Aorta (tissue), 5 donors: ENCODE measurements at regions not wholly inside any gene's neighbourhood (a gene's known extent, or its start where the extent isn't known, plus 50 kb on each side); places are given as distances from the start of the nearest gene placed in this dataset.
"Not testable (repeated sequence)": the region's sequence is repeated elsewhere in the genome, so short reads cannot be mapped to it uniquely, and the experiment has no call there.

Source experiments
- ATAC-seq: fragments of 200-7000 bp; cut with Tn5 transposase; one replicate; pipeline ENCODE4 v1.9.1; 2022; ENCODE audit warnings: moderate library complexity; ENCODE audit not compliant: low FRiP score
- DNase-seq, 2 donors: peaks; one replicate each; pipeline ENCODE4 v3.0.0-alpha.2; 2020
- H3K27ac ChIP-seq, 2 donors: one replicate each; pipeline ENCODE4 v1.5.1; 2013; ENCODE audit warnings: low read length in 2 of 2, mild to moderate bottlenecking in 2 of 2, moderate library complexity in 2 of 2, control low read depth in 1 of 2, inconsistent platforms in 1 of 2, low read depth in 1 of 2
- H3K27me3 ChIP-seq, 2 donors: one replicate each; pipeline ENCODE4 v1.6.1; 2013; ENCODE audit warnings: control low read depth in 1 of 2, low read length in 1 of 2, mild to moderate bottlenecking in 1 of 2, moderate library complexity in 1 of 2; ENCODE audit not compliant: insufficient read depth in 2 of 2, control insufficient read depth in 1 of 2
- H3K36me3 ChIP-seq, 2 donors: one replicate each; pipeline ENCODE4 v1.6.1; 2013; ENCODE audit warnings: control low read depth in 1 of 2, low read length in 1 of 2, mild to moderate bottlenecking in 1 of 2; ENCODE audit not compliant: insufficient read depth in 2 of 2, control insufficient read depth in 1 of 2
- H3K4me1 ChIP-seq, 2 donors: one replicate each; pipeline ENCODE4 v1.6.1; 2013; ENCODE audit warnings: low read length in 2 of 2, control low read depth in 1 of 2, mild to moderate bottlenecking in 1 of 2, moderate library complexity in 1 of 2; ENCODE audit not compliant: insufficient read depth in 2 of 2, control insufficient read depth in 1 of 2
- H3K4me3 ChIP-seq, 2 donors: one replicate each; pipeline ENCODE4 v1.5.1; 2013; ENCODE audit warnings: low read length in 2 of 2, control low read depth in 1 of 2, mild to moderate bottlenecking in 1 of 2
- H3K9me3 ChIP-seq: one replicate; pipeline ENCODE4 v1.6.1; 2013; ENCODE audit warnings: mild to moderate bottlenecking, low read length; ENCODE audit not compliant: control insufficient read depth
- WGBS, 2 donors: extraction: QIAGEN DNeasy Blood & Tissue Kit; methylation state at CpG; one replicate each; pipeline ENCODE4 v1.1.7; 2013; 5-methylcytosine and 5-hydroxymethylcytosine counted together
- intact Hi-C, 2 donors: fragments of 100-400 bp; cut with DNase I; formaldehyde crosslinking; loops; one replicate each; pipeline versions ENCODE4 v1.14.2 to v1.15.0; 2022
- donor health status: healthy with polysubstance abuse.
- donor health status: Bipolar disorder and iron deficiency.
- donor health status: DM: no; HTN: no; CAD: no.
- donor health status: DM: no; HTN: no; CAD: no.
- donor health status: DM: yes; HTN: yes; CAD: no.

DNA sequence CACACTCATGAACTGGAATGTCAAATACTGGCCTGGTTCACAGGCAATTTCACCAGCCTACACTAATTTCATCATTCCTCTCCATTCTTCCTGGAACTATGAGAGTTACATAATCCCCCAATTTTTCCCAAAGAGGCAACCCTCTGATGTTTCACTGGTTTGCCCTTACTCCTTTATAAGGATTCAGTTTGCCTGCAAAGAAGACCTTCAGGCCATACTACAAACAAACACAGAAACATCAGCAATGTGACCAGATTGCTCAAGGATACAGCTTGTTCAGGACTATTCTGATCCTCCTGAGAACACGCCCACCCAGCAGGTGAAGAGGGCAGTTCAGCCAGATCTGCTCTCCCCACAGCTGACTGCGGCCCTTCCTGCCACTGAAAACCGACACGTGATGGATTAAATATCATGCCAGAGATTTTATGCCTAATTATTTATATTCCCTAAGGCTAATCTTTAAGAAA, 215.5 kb downstream of the ETAA1 start:
- Histone ChIP-seq H3K36me3 (no peaks in the 10 kb centered on the region), H3K9me3 (no peaks in the 10 kb centered on the region), H3K27ac (no peak overlapping the region), H3K27me3 (no peaks in the 10 kb centered on the region), H3K4me3 (no peak overlapping the region), H3K4me1 (peaks cover 0 to 3% of the 10 kb centered on the region in 2 donors)
- WGBS, 2 donors, result 68 to 77% methylated on average over 4 of the region's 4 CpGs
- DNase-seq, result no peak
- ATAC-seq, result no peak
- intact Hi-C loops, result no loop called here

DNA sequence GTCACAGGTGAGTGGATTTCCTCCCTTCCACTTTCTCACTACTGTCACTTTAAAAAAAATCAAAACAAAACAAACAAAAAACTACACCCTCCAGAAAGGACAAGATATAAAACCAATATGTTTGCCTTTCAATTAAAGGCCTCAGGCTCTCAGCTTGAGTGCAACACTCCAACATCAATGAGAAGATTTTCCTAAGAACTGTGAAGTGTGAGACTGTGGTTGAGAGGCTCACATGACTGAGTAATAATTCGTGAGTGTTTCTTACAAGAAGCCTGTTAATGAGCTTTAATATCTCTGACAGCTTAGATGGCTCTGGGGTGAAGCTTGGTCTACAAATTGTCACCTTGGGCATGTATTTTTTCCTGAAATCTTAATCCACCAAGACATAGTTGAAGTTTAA, 216.1 kb downstream of the ETAA1 start:
- Histone ChIP-seq H3K4me1 (peaks cover 0 to 3% of the 10 kb centered on the region in 2 donors), H3K27me3 (no peaks in the 10 kb centered on the region), H3K4me3 (no peak overlapping the region), H3K36me3 (no peaks in the 10 kb centered on the region), H3K9me3 (no peaks in the 10 kb centered on the region), H3K27ac (no peak overlapping the region)
- WGBS, 2 donors, result 73 to 85% methylated on average over 1 of the region's 1 CpG
- intact Hi-C loops, result no loop called here
- DNase-seq, result no peak
- ATAC-seq, result no peak

GRCh38 chr2:67614454-67614853, 217.3 kb downstream of the ETAA1 start:
- no peaks in the 10 kb centered on the region for H3K27me3 ChIP-seq
- 82% methylated on average over 1 of the region's 1 CpG for WGBS, 2 donors
- H3K9me3 ChIP-seq, result no peaks in the 10 kb centered on the region
- DNase-seq (no peak), ATAC-seq (no peak)
- peaks cover 0 to 3% of the 10 kb centered on the region in 2 donors for H3K4me1 ChIP-seq
- intact Hi-C loops, result no loop called here
- no peak overlapping the region for H3K27ac ChIP-seq
- no peaks in the 10 kb centered on the region for H3K36me3 ChIP-seq
- H3K4me3 ChIP-seq, result no peak overlapping the region

- Histone ChIP-seq H3K4me3 (no peak overlapping the region), H3K27me3 (no peaks in the 10 kb centered on the region), H3K27ac (no peak overlapping the region), H3K36me3 (no peaks in the 10 kb centered on the region), H3K4me1 (peaks cover 0 to 3% of the 10 kb centered on the region in 2 donors), H3K9me3 (no peaks in the 10 kb centered on the region)
- DNase-seq (peak in 1 of 2 donors; percentile 37), ATAC-seq (peak; percentile 56)
- intact Hi-C loops, result no loop called here
- 7 to 18% methylated on average over 1 of the region's 1 CpG for WGBS, 2 donors
Observed at GRCh38 chr2:67616749-67617148, 219.6 kb downstream of the ETAA1 start.

DNA sequence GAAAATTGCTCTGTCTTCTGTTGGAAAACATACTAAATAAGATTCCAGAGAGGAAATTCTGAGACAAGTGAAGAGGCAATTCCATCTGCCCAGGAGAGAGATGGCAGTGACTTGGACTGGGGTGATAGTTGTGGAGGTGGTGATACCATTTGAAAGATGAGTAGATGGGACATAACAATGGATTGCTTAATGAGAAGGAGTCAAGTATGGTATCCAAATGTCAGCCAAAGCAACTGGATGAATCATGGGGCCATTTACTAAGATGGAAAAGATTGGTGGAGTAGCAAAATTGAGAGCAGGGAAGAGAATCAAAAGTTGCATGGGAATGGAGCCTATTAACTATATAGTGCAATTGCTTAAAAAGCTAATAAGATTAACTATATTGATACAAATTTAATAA, 222.1 kb downstream of the ETAA1 start:
- H3K27ac ChIP-seq, result no peak overlapping the region
- H3K27me3 ChIP-seq, result no peaks in the 10 kb centered on the region
- H3K4me3 ChIP-seq, result no peak overlapping the region
- ATAC-seq, result no peak
- no peaks in the 10 kb centered on the region for H3K36me3 ChIP-seq
- intact Hi-C loops, result no loop called here
- H3K4me1 ChIP-seq, result peaks cover 0 to 3% of the 10 kb centered on the region in 2 donors
- H3K9me3 ChIP-seq, result no peaks in the 10 kb centered on the region
- DNase-seq, result no peak

- 98 to 99% methylated on average over 2 of the region's 2 CpGs for WGBS, 2 donors
- intact Hi-C loops, H3K9me3 ChIP-seq, DNase-seq, H3K27ac ChIP-seq, H3K36me3 ChIP-seq, ATAC-seq, H3K4me3 ChIP-seq, H3K4me1 ChIP-seq, H3K27me3 ChIP-seq: not testable (repeated sequence)
Observed at GRCh38 chr2:67623741-67624140, 226.6 kb downstream of the ETAA1 start.

DNA sequence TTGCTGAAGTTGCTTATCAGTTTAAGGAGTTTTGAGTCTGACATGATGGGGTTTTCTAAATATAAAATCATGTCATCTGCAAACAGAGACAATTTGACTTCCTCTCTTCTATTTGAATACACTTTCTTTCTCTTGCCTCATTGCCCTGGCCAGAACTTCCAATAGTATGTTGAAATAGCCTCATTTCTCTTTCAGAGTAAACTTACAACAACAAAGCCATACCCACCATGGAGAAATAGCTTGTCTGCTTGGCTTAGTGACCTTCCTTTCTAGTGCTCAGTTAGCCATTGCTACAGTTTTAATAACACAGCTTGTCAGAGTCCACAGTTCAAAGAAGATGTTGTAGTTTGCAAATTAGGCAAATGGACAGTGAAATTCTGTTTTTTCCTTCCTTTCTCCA, 228.0 kb downstream of the ETAA1 start:
- intact Hi-C loops, result no loop called here
- no peaks in the 10 kb centered on the region for H3K36me3 ChIP-seq
- no peaks in the 10 kb centered on the region for H3K4me1 ChIP-seq
- H3K27me3 ChIP-seq, result no peaks in the 10 kb centered on the region
- no peak overlapping the region for H3K4me3 ChIP-seq
- H3K27ac ChIP-seq, result no peak overlapping the region
- H3K9me3 ChIP-seq, result no peaks in the 10 kb centered on the region
- DNase-seq (no peak), ATAC-seq (no peak)

DNA sequence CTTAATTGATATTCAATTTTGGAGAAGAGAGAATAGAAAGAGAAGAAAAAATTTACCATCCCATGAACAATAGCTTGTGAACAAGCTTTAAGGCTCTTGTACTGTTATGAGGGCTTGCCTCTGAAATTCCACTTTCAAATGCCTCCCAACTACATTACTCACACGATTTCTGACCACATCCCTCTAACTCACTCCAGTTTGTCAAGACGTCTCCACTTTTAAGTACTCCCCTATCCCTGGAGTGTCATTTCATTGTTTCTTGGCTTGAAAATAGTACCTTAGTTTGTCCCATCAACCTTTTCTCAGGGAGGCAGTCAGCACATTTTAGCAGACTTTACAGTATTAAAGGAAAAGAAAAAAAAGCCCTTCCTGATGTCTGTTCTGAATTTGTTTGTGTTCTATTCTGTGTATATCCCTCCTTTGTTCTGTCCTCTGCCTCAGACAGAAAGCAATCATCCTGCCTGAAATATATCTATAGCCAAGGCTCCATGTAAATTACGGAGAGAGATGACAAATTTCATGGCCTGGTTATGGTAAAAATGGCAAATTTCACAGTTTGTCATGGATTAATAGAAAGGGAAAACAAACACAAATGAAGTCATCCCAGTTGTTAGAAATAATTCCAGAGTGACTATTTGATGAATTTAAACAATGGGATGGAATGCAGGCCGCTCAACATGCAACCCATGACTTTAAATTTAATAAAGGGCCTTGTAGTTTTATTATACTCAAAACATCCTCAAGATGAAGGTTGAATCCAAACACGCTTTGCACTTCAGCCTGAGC, 228.8 kb downstream of the ETAA1 start:
- Histone ChIP-seq H3K27me3 (no peaks in the 10 kb centered on the region), H3K4me1 (no peaks in the 10 kb centered on the region), H3K4me3 (no peak overlapping the region), H3K27ac (no peak overlapping the region), H3K36me3 (no peaks in the 10 kb centered on the region), H3K9me3 (no peaks in the 10 kb centered on the region)
- ATAC-seq (no peak), DNase-seq (no peak)
- 81 to 83% methylated on average over 5 of the region's 5 CpGs for WGBS, 2 donors
- intact Hi-C loops, result no loop called here

DNA sequence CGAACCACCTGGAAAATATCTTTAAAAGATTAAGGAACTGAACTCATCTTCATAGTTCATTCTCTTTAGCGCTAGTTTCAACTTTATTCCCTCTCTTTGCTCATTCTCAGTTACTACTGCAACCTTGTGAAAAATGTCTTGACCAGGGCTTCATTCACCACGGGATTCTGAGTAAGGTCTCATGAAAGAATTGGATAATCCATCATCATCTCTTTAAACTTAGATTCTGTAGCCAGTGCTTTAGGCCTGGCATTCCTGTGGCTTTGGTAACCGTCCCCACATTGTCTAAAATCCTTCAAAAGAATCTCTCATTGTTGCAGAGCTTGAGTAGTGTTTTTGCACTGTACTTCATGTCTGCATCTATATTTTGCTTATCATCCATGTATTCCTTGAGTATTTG, 229.5 kb downstream of the ETAA1 start:
- ATAC-seq (no peak), DNase-seq (no peak)
- Histone ChIP-seq H3K36me3 (no peaks in the 10 kb centered on the region), H3K4me3 (no peak overlapping the region), H3K4me1 (no peaks in the 10 kb centered on the region), H3K27ac (no peak overlapping the region), H3K27me3 (no peaks in the 10 kb centered on the region), H3K9me3 (no peaks in the 10 kb centered on the region)
- intact Hi-C loops, result no loop called here
- 71 to 77% methylated on average over 4 of the region's 4 CpGs for WGBS, 2 donors
